MCF 10A (cell line): ENCODE measurements at regions not wholly inside any gene's neighbourhood (a gene's known extent, or its start where the extent isn't known, plus 50 kb on each side); places are given as distances from the start of the nearest gene placed in this dataset.

Experiments
- BruUV-seq: library from RNA; stranded (reverse); fragments of 400-500 nt; replicated peaks from 2 replicates; lab custom pipeline; 2021; lab: Mats Ljungman, UMichigan
- CTCF ChIA-PET: fragments of 300-600 bp; sonication (Branson Sonifier 250); formaldehyde crosslinking; extraction: SDS; loops from one replicate; lab custom pipeline; 2021; ENCODE audit warnings: antibody characterized with exemption, inconsistent platforms; lab: Yijun Ruan, JAX
- POLR2A ChIA-PET: fragments of 300-600, 350-650 bp; sonication (Branson Sonifier 250); formaldehyde crosslinking; extraction: SDS; loops from one replicate; lab custom pipeline; 2020; ENCODE audit warnings: antibody characterized with exemption, inconsistent platforms; lab: Yijun Ruan, JAX
- DNase-seq: peaks from one replicate; pipeline ENCODE4 v3.0.0-alpha.2; 2018; ENCODE audit not compliant: unreplicated experiment
- H3K27ac Mint-ChIP-seq: one replicate; pipeline ENCODE4 v1.8.0; 2022; ENCODE audit warnings: mild to moderate bottlenecking, low read depth, mixed read lengths; ENCODE audit not compliant: unreplicated experiment
- H3K27me3 Mint-ChIP-seq: one replicate; pipeline ENCODE4 v1.8.0; 2022; ENCODE audit warnings: mixed read lengths; ENCODE audit not compliant: insufficient read depth, unreplicated experiment
- H3K36me3 Mint-ChIP-seq: one replicate; pipeline ENCODE4 v1.8.0; 2022; ENCODE audit warnings: mild to moderate bottlenecking, moderate library complexity, mixed read lengths; ENCODE audit not compliant: insufficient read depth, unreplicated experiment
- H3K4me1 Mint-ChIP-seq: one replicate; pipeline ENCODE4 v1.8.0; 2022; ENCODE audit warnings: mixed read lengths; ENCODE audit not compliant: insufficient read depth, unreplicated experiment
- H3K4me3 Mint-ChIP-seq: one replicate; pipeline ENCODE4 v1.8.0; 2022; ENCODE audit warnings: mild to moderate bottlenecking, moderate library complexity, mixed read lengths; ENCODE audit not compliant: unreplicated experiment
- H3K9me3 Mint-ChIP-seq: one replicate; pipeline ENCODE4 v1.8.0; 2022; ENCODE audit warnings: mixed read lengths; ENCODE audit not compliant: unreplicated experiment
- CTCF ChIP-seq: fragments of 200-600 bp; IDR thresholded peaks from one replicate; pipeline ENCODE4 v1.8.0; 2022; ENCODE audit warnings: antibody characterized with exemption, mild to moderate bottlenecking; ENCODE audit not compliant: unreplicated experiment
- intact Hi-C: fragments of 100-400 bp; cut with micrococcal nuclease; formaldehyde crosslinking; loops from 2 replicates; pipeline ENCODE4 v1.14.1; 2022

GRCh38 chr13:31631746-31632145 is 107.6 kb upstream of the RXFP2 start:
- no peak for DNase-seq
- H3K4me1 Mint-ChIP-seq, result no peaks in the 10 kb centered on the region
- ChIA-PET POLR2A (no interaction called here), CTCF (interaction anchor here (0.7 kb wide), 1 partner anchor 356 kb away, joined by 3 read pairs; no protein-coding TSS in a partner anchor)
- BruUV-seq, result no TSS peak
- H3K27ac Mint-ChIP-seq, result no peak overlapping the region
- peaks cover 17% of the 10 kb centered on the region for H3K9me3 Mint-ChIP-seq
- intact Hi-C loops, result no loop called here
- H3K36me3 Mint-ChIP-seq, result no peaks in the 10 kb centered on the region
- no peak overlapping the region for H3K4me3 Mint-ChIP-seq
- TF ChIP-seq CTCF, result no peak
- no peaks in the 10 kb centered on the region for H3K27me3 Mint-ChIP-seq

- no peak for TF ChIP-seq CTCF
- intact Hi-C loops, result no loop called here
- no peak overlapping the region for H3K27ac Mint-ChIP-seq
- ChIA-PET POLR2A (interaction anchor here (1.4 kb wide), 2 partner anchors 9 to 50 kb away, joined by 5 to 6 read pairs; no protein-coding TSS in a partner anchor), CTCF (interaction anchor here (0.9 to 1.3 kb wide), 2 partner anchors 100 to 402 kb away, joined by 3 to 4 read pairs; no protein-coding TSS in a partner anchor)
- peaks cover 5% of the 10 kb centered on the region for H3K36me3 Mint-ChIP-seq
- no peaks in the 10 kb centered on the region for H3K27me3 Mint-ChIP-seq
- DNase-seq, result peak; percentile 84
- no peak overlapping the region for H3K4me3 Mint-ChIP-seq
- H3K9me3 Mint-ChIP-seq, result peaks cover 23% of the 10 kb centered on the region
- no TSS peak for BruUV-seq
- no peaks in the 10 kb centered on the region for H3K4me1 Mint-ChIP-seq
Measured at GRCh38 chr13:31638577-31638976, 100.7 kb upstream of the RXFP2 start.

GRCh38 chr13:31639443-31640163 is 99.7 kb upstream of the RXFP2 start:
- ChIA-PET CTCF (interaction anchor here (0.6 to 0.9 kb wide), 3 partner anchors 168 to 445 kb away, joined by 3 read pairs; no protein-coding TSS in a partner anchor), POLR2A (interaction anchor here (1.4 kb wide), 2 partner anchors 8 to 49 kb away, joined by 5 to 6 read pairs; no protein-coding TSS in a partner anchor)
- TF ChIP-seq CTCF, result no peak
- Mint-ChIP-seq H3K27me3 (no peaks in the 10 kb centered on the region), H3K36me3 (peaks cover 5% of the 10 kb centered on the region), H3K4me1 (no peaks in the 10 kb centered on the region), H3K4me3 (no peak overlapping the region), H3K27ac (no peak overlapping the region), H3K9me3 (peaks cover 23% of the 10 kb centered on the region)
- DNase-seq, result peak; percentile 24
- intact Hi-C loops, result no loop called here
- no TSS peak for BruUV-seq

GRCh38 chr13:31649766-31650165 is 89.6 kb upstream of the RXFP2 start:
- Mint-ChIP-seq H3K27ac (no peak overlapping the region), H3K4me1 (no peaks in the 10 kb centered on the region), H3K36me3 (no peaks in the 10 kb centered on the region), H3K27me3 (no peaks in the 10 kb centered on the region), H3K9me3 (no peaks in the 10 kb centered on the region), H3K4me3 (no peak overlapping the region)
- ChIA-PET POLR2A (no interaction called here), CTCF (no interaction called here)
- DNase-seq, result no peak
- no TSS peak for BruUV-seq
- TF ChIP-seq CTCF, result no peak
- intact Hi-C loops, result no loop called here
